CD4-positive, alpha-beta T cell treated with Interleukin-1 beta for 1 hour (primary cell): ENCODE measurements at regions not wholly inside any gene's neighbourhood (a gene's known extent, or its start where the extent isn't known, plus 50 kb on each side); places are given as distances from the start of the nearest gene placed in this dataset.

Experiments used
- DNase-seq, 2 donors: peaks; one replicate each; pipeline ENCODE4 v3.0.0-alpha.2; 2020 to 2022

GRCh38 chrX:17919896-17920446 is 58.9 kb upstream of the RAI2 start:
- DNase-seq: no peak

GRCh38 chrX:17917945-17918577 is 57.0 kb upstream of the RAI2 start:
- no peak for DNase-seq

- no peak for DNase-seq
These were observed 52.7 kb upstream of the RAI2 start for GRCh38 chrX:17913801-17914200.
